K562 (cell line): ENCODE measurements at regions not wholly inside any gene's neighbourhood (a gene's known extent, or its start where the extent isn't known, plus 50 kb on each side); places are given as distances from the start of the nearest gene placed in this dataset.

Experiments
- ATAC-seq: fragments of 200-7000 bp; cut with Tn5 transposase; 3 replicates; pipeline ENCODE4 v1.9.1; 2020; ENCODE audit warnings: moderate library complexity
- BruUV-seq: library from RNA; stranded (reverse); fragments of 400-500 nt; replicated peaks from 2 replicates; lab custom pipeline; 2021; lab: Mats Ljungman, UMichigan
- CTCF ChIA-PET: fragments of 300-600 bp; formaldehyde crosslinking; extraction: SDS; loops from one replicate; lab custom pipeline; 2021; ENCODE audit warnings: low intra/inter-chr PET ratio; lab: Yijun Ruan, JAX
- POLR2A ChIA-PET: fragments of 300-600, 350-650 bp; sonication (Branson Sonifier 250); formaldehyde crosslinking; extraction: SDS; loops from one replicate; lab custom pipeline; 2021; ENCODE audit warnings: antibody characterized with exemption, inconsistent platforms; lab: Yijun Ruan, JAX
- DNase-seq, 4 experiments: peaks; one replicate each; pipeline versions ENCODE4 v3.0.0 to v3.0.0-alpha.2; 2011 to 2018; ENCODE audit warnings: low spot score in 3 of 4, mixed read lengths in 3 of 4; ENCODE audit errors: extremely low read depth in 1 of 4
- FAIRE-seq: peaks from 2 replicates; lab custom pipeline; 2011; peaks lifted over from hg19 to GRCh38; lab: Jason Lieb, UNC
- H2AFZ ChIP-seq: 2 replicates; pipeline ENCODE4 v1.6.0; 2011; ENCODE audit warnings: low read depth, low read length, control low read depth, inconsistent platforms
- H3K27ac ChIP-seq: fragments of 200-600 bp; 3 replicates; pipeline ENCODE4 v1.8.0; 2011; ENCODE audit warnings: low read depth, mild to moderate bottlenecking, control low read depth, inconsistent platforms, low read length, moderate library complexity, mixed read lengths; ENCODE audit errors: extremely low read depth
- H3K27me3 ChIP-seq, 2 experiments: fragments of 300-600 bp in 1 of 2; 2 replicates in 1 of 2; 3 replicates in 1 of 2; pipeline versions ENCODE4 v1.6.0 to v1.8.0; 2011; ENCODE audit warnings: inconsistent platforms in 2 of 2, low read length in 2 of 2, mild to moderate bottlenecking in 1 of 2, mixed read lengths in 1 of 2, moderate library complexity in 1 of 2; ENCODE audit not compliant: control insufficient read depth in 2 of 2, insufficient read depth in 2 of 2
- H3K36me3 ChIP-seq: fragments of 300-600 bp; 3 replicates; pipeline ENCODE4 v1.8.0; 2011; ENCODE audit warnings: mild to moderate bottlenecking, low read length, inconsistent platforms; ENCODE audit not compliant: control insufficient read depth, insufficient read depth
- H3K4me1 ChIP-seq, 2 experiments: fragments of 200-600 bp in 1 of 2; replicated peaks in 1 of 2; 2 replicates in 1 of 2; 3 replicates in 1 of 2; pipeline versions ENCODE4 v1.5.1 to v1.8.0; 2011; ENCODE audit warnings: inconsistent platforms in 2 of 2, low read length in 2 of 2, mild to moderate bottlenecking in 1 of 2, mixed read lengths in 1 of 2, moderate library complexity in 1 of 2; ENCODE audit not compliant: control insufficient read depth in 2 of 2, insufficient read depth in 2 of 2
- H3K4me2 ChIP-seq: 2 replicates; pipeline ENCODE4 v1.6.1; 2011; ENCODE audit warnings: low read length, control low read depth, inconsistent platforms, mixed read lengths; ENCODE audit not compliant: insufficient read depth
- H3K4me3 ChIP-seq: fragments of 200-600 bp; sonication (generic), shearing (Covaris generic); 2 replicates; pipeline ENCODE4 v1.5.1; 2016; ENCODE audit warnings: control low read depth, inconsistent platforms
- H3K79me2 ChIP-seq: fragments of 200-600 bp; 3 replicates; pipeline ENCODE4 v1.8.0; 2011; ENCODE audit warnings: low read length, inconsistent platforms; ENCODE audit not compliant: control insufficient read depth, insufficient read depth
- H3K9ac ChIP-seq, 2 experiments: 2 replicates each; pipeline versions ENCODE4 v1.6.0 to v1.6.1; 2011; ENCODE audit warnings: low read depth in 2 of 2, low read length in 2 of 2, control low read depth in 1 of 2, inconsistent platforms in 1 of 2, mild to moderate bottlenecking in 1 of 2, mixed read lengths in 1 of 2; ENCODE audit not compliant: insufficient read depth in 1 of 2
- H3K9me1 ChIP-seq: one replicate; pipeline ENCODE4 v1.6.0; 2011; ENCODE audit warnings: inconsistent platforms, mild to moderate bottlenecking, low read length, moderate library complexity; ENCODE audit not compliant: control insufficient read depth, insufficient read depth
- H3K9me3 ChIP-seq: replicated peaks from 2 replicates; pipeline ENCODE4 v1.5.1; 2011; ENCODE audit warnings: low read depth, low read length, inconsistent platforms; ENCODE audit not compliant: control insufficient read depth, insufficient read depth
- H4K20me1 ChIP-seq: replicated peaks from 2 replicates; pipeline ENCODE4 v1.6.1; 2011; ENCODE audit warnings: low read length, inconsistent platforms, mixed read lengths; ENCODE audit not compliant: control insufficient read depth, insufficient read depth
- CBFA2T2 ChIP-seq: fragments of 450-650 bp; conservative IDR thresholded peaks from 2 replicates; pipeline ENCODE4 v1.6.1; 2017; ENCODE audit warnings: mild to moderate bottlenecking
- CHD1 ChIP-seq: fragments of 200-600 bp; sonication (generic); IDR thresholded peaks from one replicate; pipeline ENCODE4 v1.6.1; 2012; ENCODE audit warnings: mild to moderate bottlenecking, moderate library complexity, low read length, inconsistent platforms
- L3MBTL2 ChIP-seq: fragments of 450-650 bp; IDR thresholded peaks from 2 replicates; pipeline ENCODE4 v1.6.1; 2016; ENCODE audit warnings: mild to moderate bottlenecking, moderate library complexity
- LEF1 ChIP-seq: fragments of 450-650 bp; IDR thresholded peaks from 2 replicates; pipeline ENCODE4 v1.6.1; 2016; ENCODE audit warnings: mild to moderate bottlenecking
- MAFG ChIP-seq: fragments of 450-650 bp; conservative IDR thresholded peaks from 2 replicates; pipeline ENCODE4 v1.6.1; 2016; ENCODE audit warnings: missing genetic modification characterization, missing compliant biosample characterization
- NFXL1 ChIP-seq: fragments of 450-650 bp; formaldehyde crosslinking; IDR thresholded peaks from 2 replicates; pipeline ENCODE4 v1.4.0; 2021; ENCODE audit warnings: mild to moderate bottlenecking
- PHF21A ChIP-seq: fragments of 450-650 bp; IDR thresholded peaks from 2 replicates; pipeline ENCODE4 v1.6.1; 2017; ENCODE audit warnings: low read depth, borderline replicate concordance
- PTTG1 ChIP-seq: fragments of 450-650 bp; IDR thresholded peaks from 2 replicates; pipeline ENCODE4 v1.6.1; 2016; ENCODE audit warnings: low read depth, mild to moderate bottlenecking, missing genetic modification characterization, missing compliant biosample characterization
- SRSF1 ChIP-seq: fragments of 200-400 bp; formaldehyde crosslinking; IDR thresholded peaks from 2 replicates; pipeline ENCODE4 v1.6.1; 2017; ENCODE audit warnings: mild to moderate bottlenecking, low read depth, low read length, moderate library complexity
- TAF9B ChIP-seq: fragments of 450-650 bp; IDR thresholded peaks from 2 replicates; pipeline ENCODE4 v1.6.1; 2018; ENCODE audit warnings: mild to moderate bottlenecking; ENCODE audit not compliant: partially characterized antibody
- TOE1 ChIP-seq, 2 experiments: fragments of 450-650 bp in 1 of 2; sonication (generic) in 1 of 2; formaldehyde crosslinking in 1 of 2; IDR thresholded peaks; 2 replicates each; pipeline versions ENCODE4 v1.7.1 to v1.8.0; 2016 to 2022; ENCODE audit warnings: borderline replicate concordance in 2 of 2, mild to moderate bottlenecking in 2 of 2, antibody characterized with exemption in 1 of 2, inconsistent platforms in 1 of 2, low read depth in 1 of 2, missing genetic modification reagents in 1 of 2, moderate library complexity in 1 of 2
- YBX1 ChIP-seq: fragments of 450-650 bp; IDR thresholded peaks from 2 replicates; pipeline ENCODE4 v1.7.1; 2016; ENCODE audit warnings: mild to moderate bottlenecking
- WGBS: fragments of 100-300 bp; shearing (Covaris generic); methylation state at CpG from one replicate; pipeline ENCODE4 v1.1.6; 2016; ENCODE audit warnings: low coverage, mixed read lengths; ENCODE audit not compliant: insufficient coverage; ENCODE audit errors: missing lambda C conversion rate; 5-methylcytosine and 5-hydroxymethylcytosine counted together
- in situ Hi-C: fragments of 300-500 bp; cut with MboI; formaldehyde crosslinking; loops from 4 replicates; pipeline ENCODE4 v1.15.0; 2018; ENCODE audit warnings: inconsistent platforms, mixed read lengths
- intact Hi-C: fragments of 100-400 bp; cut with micrococcal nuclease; formaldehyde crosslinking; loops from 2 replicates; pipeline ENCODE4 v1.14.2; 2022

DNA sequence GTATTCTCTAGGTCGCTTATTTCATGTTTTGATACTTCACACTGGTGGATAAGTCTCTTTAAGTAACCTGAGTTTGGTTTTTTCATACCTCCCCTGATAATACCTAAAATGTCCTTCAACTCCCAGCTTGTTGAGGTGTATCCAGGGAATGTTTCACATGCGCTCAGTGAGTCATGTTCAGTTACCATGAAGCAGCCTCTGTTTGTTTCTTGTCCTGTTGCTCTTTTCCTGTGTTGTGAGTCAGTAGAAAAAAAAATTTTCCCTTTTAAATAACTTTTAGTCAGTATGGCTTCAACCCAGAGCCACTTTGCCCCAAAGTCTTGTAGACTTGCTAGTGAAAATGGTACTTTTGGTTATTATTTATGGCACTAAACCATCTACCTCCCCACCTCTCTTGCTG lies 278.4 kb upstream of the ZPLD1 start:
- Histone ChIP-seq H3K9me1 (no peaks in the 10 kb centered on the region), H3K4me3 (no peak overlapping the region), H4K20me1 (no peaks in the 10 kb centered on the region), H2AFZ (no peak overlapping the region), H3K27me3 (no peaks in the 10 kb centered on the region), H3K9me3 (no peaks in the 10 kb centered on the region), H3K79me2 (no peaks in the 10 kb centered on the region), H3K27ac (no peak overlapping the region), H3K4me2 (no peak overlapping the region), H3K36me3 (no peaks in the 10 kb centered on the region), H3K4me1 (no peaks in the 10 kb centered on the region), H3K9ac (no peak overlapping the region)
- DNase-seq, result no peak
- in situ Hi-C loops (no loop called here), intact Hi-C loops (no loop called here)
- TF ChIP-seq L3MBTL2 (no peak), CBFA2T2 (no peak), NFXL1 (CRISPR knock-in tag) (no peak), PTTG1 (tag) (no peak), YBX1 (no peak), LEF1 (no peak), TAF9B (no peak)
- FAIRE-seq, result no peak
- no peak for ATAC-seq
- WGBS, result 12% methylated on average over 2 of the region's 2 CpGs
- ChIA-PET CTCF (no interaction called here), POLR2A (no interaction called here)
- BruUV-seq, result no TSS peak

DNA sequence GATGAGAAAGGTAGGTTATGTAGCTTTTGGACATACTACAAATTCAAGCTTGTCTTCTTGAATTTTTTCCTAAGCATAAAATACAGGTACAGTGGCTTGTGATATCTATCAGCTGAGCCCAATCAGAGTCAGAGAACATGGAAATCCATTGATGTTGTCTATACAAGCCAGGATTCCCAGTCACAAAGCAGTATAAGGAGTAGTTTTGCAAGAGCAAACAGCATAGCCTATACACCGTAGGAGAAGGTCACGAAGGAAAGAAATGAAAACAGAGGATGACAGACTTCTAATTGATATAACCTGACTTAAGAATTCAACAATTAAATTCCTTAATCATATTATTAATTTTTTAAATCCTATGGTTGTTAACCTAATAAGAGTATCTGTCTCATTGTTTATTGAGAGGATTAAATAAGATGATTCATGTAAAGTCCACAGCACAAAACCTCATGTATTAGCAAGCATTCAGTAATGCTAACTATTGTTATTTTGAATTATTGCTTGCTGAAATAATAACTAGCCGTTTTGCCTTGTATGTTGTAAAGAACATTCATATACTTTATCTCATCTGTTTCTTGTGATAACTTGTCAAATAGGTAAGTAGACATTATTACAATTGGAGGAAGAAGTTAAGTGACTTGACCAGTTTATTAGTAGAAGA lies 276.6 kb upstream of the ZPLD1 start:
- ChIA-PET CTCF (no interaction called here), POLR2A (no interaction called here)
- intact Hi-C loops, result no loop called here
- no peaks in the 10 kb centered on the region for H3K9me1 ChIP-seq
- DNase-seq (no peak), ATAC-seq (no peak), FAIRE-seq (no peak)
- 0% methylated on average over 3 of the region's 3 CpGs for WGBS
- H3K9me3 ChIP-seq, result no peaks in the 10 kb centered on the region
- H3K36me3 ChIP-seq, result no peaks in the 10 kb centered on the region
- H3K4me3 ChIP-seq, result no peak overlapping the region
- no peak overlapping the region for H3K4me2 ChIP-seq
- no peaks in the 10 kb centered on the region for H3K4me1 ChIP-seq
- H2AFZ ChIP-seq, result no peak overlapping the region
- no peak overlapping the region for H3K27ac ChIP-seq
- H3K27me3 ChIP-seq, result no peaks in the 10 kb centered on the region
- BruUV-seq, result no TSS peak
- H4K20me1 ChIP-seq, result no peaks in the 10 kb centered on the region
- H3K79me2 ChIP-seq, result no peaks in the 10 kb centered on the region
- in situ Hi-C loops, result no loop called here
- H3K9ac ChIP-seq, result no peak overlapping the region
- TF ChIP-seq TOE1 (IDR thresholded peaks at IDR 0.05; ENCODE audit: borderline replicate concordance) (no peak), TOE1 (CRISPR knock-in tag; IDR thresholded peaks at IDR 0.05; ENCODE audit: borderline replicate concordance, low read depth) (no peak), MAFG (tag) (no peak), SRSF1 (no peak), CHD1 (no peak), PHF21A (no peak)
